Eye (tissue), 1 donor: ENCODE measurements at regions not wholly inside any gene's neighbourhood (a gene's known extent, or its start where the extent isn't known, plus 50 kb on each side); places are given as distances from the start of the nearest gene placed in this dataset.

Experiments used
- DNase-seq: peaks from one replicate; pipeline ENCODE4 v3.0.0-alpha.2; 2015

GRCh38 chr5:114648940-114649339 is 287.1 kb downstream of the KCNN2 start:
- DNase-seq = no peak

DNA sequence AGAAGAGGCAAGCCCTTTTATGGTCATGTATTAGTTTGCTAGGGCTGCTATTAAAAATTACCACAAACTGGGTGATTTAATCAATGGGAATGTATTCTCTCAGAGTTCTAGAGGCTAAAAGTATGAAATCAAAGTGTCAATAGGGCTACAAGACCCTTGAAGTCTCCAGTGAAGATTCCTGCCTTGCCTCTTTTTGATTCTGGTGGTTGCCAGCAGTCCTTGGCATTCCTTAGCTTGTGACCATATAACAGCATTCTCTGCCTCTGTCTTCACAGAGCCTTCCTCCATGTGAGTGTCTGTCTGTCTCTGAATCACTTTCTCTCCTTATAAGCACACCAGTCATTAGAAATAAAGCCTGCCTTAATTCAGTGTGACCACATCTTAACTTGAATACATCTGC is 282.7 kb downstream of the KCNN2 start:
- no peak for DNase-seq

DNA sequence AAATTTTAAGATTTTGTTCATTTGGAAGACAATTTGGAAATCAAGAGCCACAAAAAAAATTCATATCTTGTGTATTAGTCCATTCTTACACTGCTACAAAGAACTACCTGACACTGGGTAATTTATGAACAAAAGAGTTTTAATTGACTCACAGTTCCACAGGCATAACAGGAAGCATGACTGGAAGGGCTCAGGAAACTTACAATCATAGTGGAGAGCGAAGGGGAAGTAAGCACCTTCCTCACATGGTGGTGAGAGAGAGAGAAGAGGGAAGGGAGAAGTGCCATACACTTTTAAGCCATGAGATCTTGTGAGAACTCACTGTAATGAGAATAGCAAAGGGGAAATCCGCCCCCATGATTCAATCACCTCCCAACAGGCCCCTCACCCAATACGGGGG is 274.4 kb downstream of the KCNN2 start:
- DNase-seq = no peak

DNA sequence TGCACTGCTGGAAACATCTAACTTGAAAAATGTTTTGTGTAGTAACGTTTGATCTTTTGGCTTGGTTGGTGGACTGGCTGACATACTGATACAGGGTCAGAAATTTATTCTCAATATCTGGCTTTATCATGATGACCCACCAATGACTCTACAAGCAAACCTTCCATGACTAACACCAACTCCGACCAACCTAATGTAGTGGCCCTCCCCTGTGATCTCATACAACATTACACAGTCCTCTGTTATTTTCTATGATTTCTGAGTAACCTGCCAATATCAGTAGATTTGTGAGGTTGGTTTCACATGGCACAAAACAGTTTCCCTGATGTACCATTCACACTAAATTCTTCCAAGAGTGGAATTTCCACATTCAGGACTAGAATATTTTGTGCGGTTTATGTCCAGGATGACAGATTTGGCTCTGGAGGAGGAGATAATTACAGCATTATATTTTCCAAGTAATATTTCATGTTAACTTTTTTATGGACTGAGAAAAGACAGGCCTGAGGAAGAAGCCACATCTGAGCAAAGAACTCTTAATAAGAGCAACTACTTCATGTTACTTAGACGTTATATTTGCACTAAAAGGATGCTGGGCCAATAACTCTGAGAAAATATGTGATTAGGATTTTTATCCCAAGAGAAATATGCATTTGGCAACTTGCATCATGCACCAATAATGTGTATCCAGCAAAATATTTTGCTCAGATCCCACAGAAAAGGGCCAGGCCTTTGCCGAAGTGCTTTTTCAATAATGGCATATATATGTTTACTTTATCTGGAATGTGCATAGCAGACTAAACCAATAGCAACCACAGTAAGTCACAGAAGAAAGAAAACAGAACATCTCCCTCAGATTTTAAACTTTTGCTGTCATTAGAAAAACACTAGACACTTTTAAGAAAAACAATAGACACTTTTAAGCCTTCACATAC is 273.4 kb downstream of the KCNN2 start:
- DNase-seq = peak; percentile 8

DNA sequence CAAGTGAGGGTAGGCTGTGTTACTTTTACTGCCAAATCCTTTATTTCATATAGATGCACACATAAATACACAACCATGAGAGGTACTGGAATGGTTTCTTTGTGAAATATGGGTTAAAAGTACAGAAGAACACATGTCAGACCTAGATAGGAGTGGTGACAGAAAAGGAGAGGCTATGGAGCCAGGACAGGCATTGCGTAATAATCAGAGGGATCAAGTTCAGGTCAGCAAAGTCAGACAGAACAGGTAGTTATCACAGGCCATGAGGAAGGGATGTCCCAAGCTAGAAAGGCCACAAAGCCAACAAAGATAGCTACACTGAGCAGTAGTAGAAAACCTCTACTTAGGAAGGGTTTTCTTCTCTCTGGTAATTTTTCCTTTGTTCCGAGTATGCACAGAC is 272.6 kb downstream of the KCNN2 start:
- DNase-seq = no peak

DNA sequence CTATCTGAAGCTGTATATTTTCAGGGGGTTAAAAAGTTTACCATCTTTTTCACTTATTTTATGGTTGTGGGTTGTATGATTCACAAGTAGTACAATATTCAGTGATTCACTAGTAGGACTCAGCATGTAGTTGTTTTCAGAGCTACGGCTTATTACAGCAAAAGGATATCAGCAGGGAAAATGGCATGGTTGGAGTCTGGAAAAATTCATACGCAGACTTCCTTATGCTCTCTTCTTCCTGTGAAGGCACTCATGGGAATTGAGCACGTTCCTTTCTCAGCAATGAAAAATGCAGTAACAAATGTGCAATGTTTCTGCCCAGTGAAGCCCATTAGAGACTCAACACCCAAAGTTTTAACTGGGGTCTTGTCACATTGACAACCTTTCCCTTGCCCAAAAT is 250.5 kb downstream of the KCNN2 start:
- DNase-seq = no peak

DNA sequence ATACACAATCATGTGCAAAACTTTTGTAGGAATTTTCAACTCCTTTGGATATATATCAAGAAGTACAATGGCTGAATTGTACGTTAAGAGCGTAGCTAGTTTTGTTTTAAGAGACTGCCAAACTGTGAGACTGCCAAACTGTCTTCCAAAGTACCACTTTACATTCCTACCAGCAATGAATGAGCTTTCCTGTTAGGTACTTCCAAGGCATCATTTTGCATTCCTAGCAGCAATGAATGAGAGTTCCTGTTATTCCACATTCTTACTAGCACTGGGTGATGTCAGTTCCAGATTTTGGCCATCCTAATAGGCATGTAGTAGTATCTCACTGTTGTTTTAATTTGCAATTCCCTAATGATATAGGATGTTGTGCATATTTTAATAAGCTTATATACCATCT is 219.3 kb downstream of the KCNN2 start:
- no peak for DNase-seq

DNA sequence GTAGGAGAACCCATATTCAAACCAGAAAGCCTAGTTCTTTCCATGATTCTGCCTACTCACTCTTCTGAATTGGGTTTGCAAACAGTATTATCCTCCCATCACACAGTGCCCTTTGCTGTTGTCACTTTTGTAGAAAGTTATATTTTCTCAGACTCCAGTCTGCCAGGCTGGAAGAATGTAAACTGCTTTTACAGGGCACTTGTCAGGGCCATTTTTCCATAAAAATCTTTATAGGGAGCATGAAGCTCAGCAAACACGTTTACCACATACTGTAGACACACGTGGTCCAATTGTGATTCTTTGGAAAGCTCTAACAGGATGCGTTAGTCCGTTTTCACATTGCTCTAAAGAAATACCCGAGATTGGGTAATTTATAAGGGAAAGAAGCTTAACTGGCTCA is 204.0 kb downstream of the KCNN2 start:
- DNase-seq = no peak

GRCh38 chr5:114565139-114565538 is 203.3 kb downstream of the KCNN2 start:
- DNase-seq = no peak

GRCh38 chr5:114561415-114561814 is 199.5 kb downstream of the KCNN2 start:
- DNase-seq = no peak
